Occipital lobe (tissue), 1 donor: ENCODE measurements at regions not wholly inside any gene's neighbourhood (a gene's known extent, or its start where the extent isn't known, plus 50 kb on each side); places are given as distances from the start of the nearest gene placed in this dataset.

Experiments used
- DNase-seq: peaks from one replicate; lab custom pipeline; 2025; lab: John Stamatoyannopoulos, UW

GRCh38 chr17:6938637-6939036, 57.2 kb upstream of the ALOX12 start:
- DNase-seq = no peak

GRCh38 chr17:6940186-6940649, 55.6 kb upstream of the ALOX12 start:
- DNase-seq = no peak

GRCh38 chr17:6941989-6942388, 53.9 kb upstream of the ALOX12 start:
- DNase-seq = no peak

- no peak for DNase-seq
Observed at GRCh38 chr17:6943406-6943805, 52.4 kb upstream of the ALOX12 start.
